ENCODE measurements at regions not wholly inside any gene's neighbourhood (a gene's known extent, or its start where the extent isn't known, plus 50 kb on each side); places are given as distances from the start of the nearest gene placed in this dataset.
"Not testable (repeated sequence)": the region's sequence is repeated elsewhere in the genome, so short reads cannot be mapped to it uniquely, and the experiment has no call there.

- H3K27me3 ChIP-seq (ENCODE audit: control insufficient read depth, insufficient read depth, low read length); H3K9me3 ChIP-seq (ENCODE audit: control insufficient read depth, insufficient read depth, low read length); H3K4me3 ChIP-seq (ENCODE audit: low read depth, low read length); H3K4me1 ChIP-seq (ENCODE audit: control insufficient read depth, insufficient read depth, low read length); H3K9ac ChIP-seq (ENCODE audit: low read depth, low read length); H3K36me3 ChIP-seq (ENCODE audit: control insufficient read depth, insufficient read depth, low read length); H3K27ac ChIP-seq (ENCODE audit: low read depth, low read length): not testable (repeated sequence)
Observed at GRCh38 chr12:131205275-131205933, 251.7 kb downstream of the ADGRD1 start.

GRCh38 chr12:131206630-131207299, 253.1 kb downstream of the ADGRD1 start:
- H3K27me3 ChIP-seq (ENCODE audit: control insufficient read depth, insufficient read depth, low read length); H3K4me3 ChIP-seq (ENCODE audit: low read depth, low read length): not testable (repeated sequence)

GRCh38 chr12:131207300-131207660, 253.6 kb downstream of the ADGRD1 start:
- not testable (repeated sequence) for H3K27ac ChIP-seq (ENCODE audit: low read depth, low read length); H3K36me3 ChIP-seq (ENCODE audit: control insufficient read depth, insufficient read depth, low read length); H3K4me1 ChIP-seq (ENCODE audit: control insufficient read depth, insufficient read depth, low read length); H3K9me3 ChIP-seq (ENCODE audit: control insufficient read depth, insufficient read depth, low read length); H3K9ac ChIP-seq (ENCODE audit: low read depth, low read length); H3K4me3 ChIP-seq (ENCODE audit: low read depth, low read length); H3K27me3 ChIP-seq (ENCODE audit: control insufficient read depth, insufficient read depth, low read length)

More at GRCh38 chr12:131206630-131207299, 253.1 kb downstream of the ADGRD1 start:
- H3K27ac ChIP-seq (ENCODE audit: low read depth, low read length); H3K9ac ChIP-seq (ENCODE audit: low read depth, low read length); H3K4me1 ChIP-seq (ENCODE audit: control insufficient read depth, insufficient read depth, low read length); H3K36me3 ChIP-seq (ENCODE audit: control insufficient read depth, insufficient read depth, low read length); H3K9me3 ChIP-seq (ENCODE audit: control insufficient read depth, insufficient read depth, low read length): not testable (repeated sequence)

- not testable (repeated sequence) for H3K4me1 ChIP-seq (ENCODE audit: control insufficient read depth, insufficient read depth, low read length); H3K27ac ChIP-seq (ENCODE audit: low read depth, low read length); H3K9ac ChIP-seq (ENCODE audit: low read depth, low read length); H3K9me3 ChIP-seq (ENCODE audit: control insufficient read depth, insufficient read depth, low read length); H3K36me3 ChIP-seq (ENCODE audit: control insufficient read depth, insufficient read depth, low read length); H3K27me3 ChIP-seq (ENCODE audit: control insufficient read depth, insufficient read depth, low read length); H3K4me3 ChIP-seq (ENCODE audit: low read depth, low read length)
Observed at GRCh38 chr12:131207841-131208240, 254.1 kb downstream of the ADGRD1 start.

GRCh38 chr12:131208425-131208824, 254.7 kb downstream of the ADGRD1 start:
- Histone ChIP-seq H3K27me3 (ENCODE audit: control insufficient read depth, insufficient read depth, low read length) (no peaks in the 10 kb centered on the region), H3K27ac (ENCODE audit: low read depth, low read length) (no peak overlapping the region)

GRCh38 chr12:131209082-131210070, 255.7 kb downstream of the ADGRD1 start:
- no peaks in the 10 kb centered on the region for H3K4me1 ChIP-seq (ENCODE audit: control insufficient read depth, insufficient read depth, low read length)
- peaks cover 4% of the 10 kb centered on the region for H3K9me3 ChIP-seq (ENCODE audit: control insufficient read depth, insufficient read depth, low read length)
- H3K9ac ChIP-seq (ENCODE audit: low read depth, low read length) = no peak overlapping the region
- H3K27me3 ChIP-seq (ENCODE audit: control insufficient read depth, insufficient read depth, low read length) = no peaks in the 10 kb centered on the region
- no peak overlapping the region for H3K4me3 ChIP-seq (ENCODE audit: low read depth, low read length)
- H3K27ac ChIP-seq (ENCODE audit: low read depth, low read length) = no peak overlapping the region
- H3K36me3 ChIP-seq (ENCODE audit: control insufficient read depth, insufficient read depth, low read length) = no peaks in the 10 kb centered on the region

More at GRCh38 chr12:131208425-131208824, 254.7 kb downstream of the ADGRD1 start:
- no peaks in the 10 kb centered on the region for H3K36me3 ChIP-seq (ENCODE audit: control insufficient read depth, insufficient read depth, low read length)
- peaks cover 4% of the 10 kb centered on the region; the same call in 1 of the 2 replicates for H3K9me3 ChIP-seq (ENCODE audit: control insufficient read depth, insufficient read depth, low read length)
- H3K9ac ChIP-seq (ENCODE audit: low read depth, low read length) = no peak overlapping the region
- no peaks in the 10 kb centered on the region for H3K4me1 ChIP-seq (ENCODE audit: control insufficient read depth, insufficient read depth, low read length)
- H3K4me3 ChIP-seq (ENCODE audit: low read depth, low read length) = no peak overlapping the region

- H3K9me3 ChIP-seq (ENCODE audit: control insufficient read depth, insufficient read depth, low read length) = peaks cover 4% of the 10 kb centered on the region
- no peaks in the 10 kb centered on the region for H3K36me3 ChIP-seq (ENCODE audit: control insufficient read depth, insufficient read depth, low read length)
- H3K9ac ChIP-seq (ENCODE audit: low read depth, low read length) = no peak overlapping the region
- no peak overlapping the region for H3K4me3 ChIP-seq (ENCODE audit: low read depth, low read length)
- no peaks in the 10 kb centered on the region for H3K27me3 ChIP-seq (ENCODE audit: control insufficient read depth, insufficient read depth, low read length)
- no peak overlapping the region for H3K27ac ChIP-seq (ENCODE audit: low read depth, low read length)
- no peaks in the 10 kb centered on the region for H3K4me1 ChIP-seq (ENCODE audit: control insufficient read depth, insufficient read depth, low read length)
Observed at GRCh38 chr12:131210506-131211339, 257.0 kb downstream of the ADGRD1 start.

- no peaks in the 10 kb centered on the region for H3K36me3 ChIP-seq (ENCODE audit: control insufficient read depth, insufficient read depth, low read length)
- no peaks in the 10 kb centered on the region for H3K4me1 ChIP-seq (ENCODE audit: control insufficient read depth, insufficient read depth, low read length)
- H3K27me3 ChIP-seq (ENCODE audit: control insufficient read depth, insufficient read depth, low read length) = no peaks in the 10 kb centered on the region
- H3K9ac ChIP-seq (ENCODE audit: low read depth, low read length) = no peak overlapping the region
- H3K9me3 ChIP-seq (ENCODE audit: control insufficient read depth, insufficient read depth, low read length) = peaks cover 4% of the 10 kb centered on the region
- no peak overlapping the region for H3K4me3 ChIP-seq (ENCODE audit: low read depth, low read length)
- no peak overlapping the region for H3K27ac ChIP-seq (ENCODE audit: low read depth, low read length)
Observed at GRCh38 chr12:131211340-131211938, 257.7 kb downstream of the ADGRD1 start.

GRCh38 chr12:131213896-131214442, 260.3 kb downstream of the ADGRD1 start:
- peaks cover 12% of the 10 kb centered on the region for H3K4me1 ChIP-seq (ENCODE audit: control insufficient read depth, insufficient read depth, low read length)
- peaks cover 4% of the 10 kb centered on the region for H3K9me3 ChIP-seq (ENCODE audit: control insufficient read depth, insufficient read depth, low read length)
- H3K27ac ChIP-seq (ENCODE audit: low read depth, low read length) = no peak overlapping the region
- H3K27me3 ChIP-seq (ENCODE audit: control insufficient read depth, insufficient read depth, low read length) = no peaks in the 10 kb centered on the region; the same call in 1 of the 2 replicates
- no peak overlapping the region for H3K4me3 ChIP-seq (ENCODE audit: low read depth, low read length)
- H3K9ac ChIP-seq (ENCODE audit: low read depth, low read length) = no peak overlapping the region
- H3K36me3 ChIP-seq (ENCODE audit: control insufficient read depth, insufficient read depth, low read length) = no peaks in the 10 kb centered on the region

- not testable (repeated sequence) for H3K36me3 ChIP-seq (ENCODE audit: control insufficient read depth, insufficient read depth, low read length); H3K27me3 ChIP-seq (ENCODE audit: control insufficient read depth, insufficient read depth, low read length); H3K9ac ChIP-seq (ENCODE audit: low read depth, low read length); H3K9me3 ChIP-seq (ENCODE audit: control insufficient read depth, insufficient read depth, low read length); H3K4me3 ChIP-seq (ENCODE audit: low read depth, low read length); H3K27ac ChIP-seq (ENCODE audit: low read depth, low read length)
- peaks cover 15% of the 10 kb centered on the region for H3K4me1 ChIP-seq (ENCODE audit: control insufficient read depth, insufficient read depth, low read length)
Observed at GRCh38 chr12:131214936-131215335, 261.2 kb downstream of the ADGRD1 start.

Data from HUES48 (cell line).